SW480 (cell line): ENCODE measurements at regions not wholly inside any gene's neighbourhood (a gene's known extent, or its start where the extent isn't known, plus 50 kb on each side); places are given as distances from the start of the nearest gene placed in this dataset.

Source experiments
- DNase-seq: peaks from one replicate; pipeline ENCODE4 v3.0.0-alpha.2; 2016; ENCODE audit warnings: low spot score

DNA sequence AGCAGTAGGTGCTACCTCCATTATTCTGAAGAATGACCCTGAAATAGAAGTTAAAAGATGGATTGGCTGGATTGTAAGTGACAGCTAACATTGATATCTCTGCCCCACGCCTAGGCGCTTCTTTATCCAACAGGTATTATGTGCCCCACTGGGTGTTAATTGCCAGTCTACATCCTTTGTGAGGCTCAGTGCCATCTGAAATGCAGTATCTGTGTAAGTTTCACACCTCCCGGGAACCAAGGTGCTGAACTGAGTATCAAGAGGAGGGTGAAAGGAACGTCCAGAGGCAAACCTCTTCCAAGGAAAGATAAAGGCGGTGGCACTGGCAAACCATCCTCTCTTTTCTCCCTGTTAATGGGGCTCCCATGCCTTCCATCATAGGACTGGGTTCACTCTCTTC, 181.1 kb upstream of the UBL3 start:
- DNase-seq, result no peak

DNA sequence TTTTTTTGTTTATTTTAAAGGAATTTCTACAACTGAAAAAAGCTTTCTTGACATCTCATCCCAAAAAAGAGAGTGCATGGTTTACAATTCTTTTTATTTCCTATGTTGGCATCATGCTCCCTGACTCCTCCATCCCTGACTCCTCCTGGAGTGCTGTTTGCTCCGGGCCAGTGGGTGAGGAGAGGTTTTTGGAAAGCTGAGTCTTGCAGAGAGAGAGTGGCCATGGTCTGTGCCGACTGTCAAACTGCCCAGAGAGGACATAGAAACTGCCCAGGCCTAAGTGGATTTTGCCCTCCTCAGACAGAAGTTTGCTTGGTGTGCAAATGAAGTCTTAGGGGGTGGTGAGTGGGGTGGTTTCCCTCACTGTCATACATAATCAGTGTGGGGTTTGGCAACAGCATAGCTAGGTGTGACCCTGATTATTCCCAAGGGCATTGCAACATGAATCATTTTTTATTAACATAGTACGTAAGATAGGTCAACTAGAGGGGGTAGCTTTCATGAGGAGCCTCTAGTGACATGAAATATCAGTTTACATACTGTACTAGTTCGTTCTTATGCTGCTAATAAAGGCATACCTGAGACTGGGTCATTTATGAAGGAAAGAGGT, 179.8 kb upstream of the UBL3 start:
- DNase-seq, result no peak

DNA sequence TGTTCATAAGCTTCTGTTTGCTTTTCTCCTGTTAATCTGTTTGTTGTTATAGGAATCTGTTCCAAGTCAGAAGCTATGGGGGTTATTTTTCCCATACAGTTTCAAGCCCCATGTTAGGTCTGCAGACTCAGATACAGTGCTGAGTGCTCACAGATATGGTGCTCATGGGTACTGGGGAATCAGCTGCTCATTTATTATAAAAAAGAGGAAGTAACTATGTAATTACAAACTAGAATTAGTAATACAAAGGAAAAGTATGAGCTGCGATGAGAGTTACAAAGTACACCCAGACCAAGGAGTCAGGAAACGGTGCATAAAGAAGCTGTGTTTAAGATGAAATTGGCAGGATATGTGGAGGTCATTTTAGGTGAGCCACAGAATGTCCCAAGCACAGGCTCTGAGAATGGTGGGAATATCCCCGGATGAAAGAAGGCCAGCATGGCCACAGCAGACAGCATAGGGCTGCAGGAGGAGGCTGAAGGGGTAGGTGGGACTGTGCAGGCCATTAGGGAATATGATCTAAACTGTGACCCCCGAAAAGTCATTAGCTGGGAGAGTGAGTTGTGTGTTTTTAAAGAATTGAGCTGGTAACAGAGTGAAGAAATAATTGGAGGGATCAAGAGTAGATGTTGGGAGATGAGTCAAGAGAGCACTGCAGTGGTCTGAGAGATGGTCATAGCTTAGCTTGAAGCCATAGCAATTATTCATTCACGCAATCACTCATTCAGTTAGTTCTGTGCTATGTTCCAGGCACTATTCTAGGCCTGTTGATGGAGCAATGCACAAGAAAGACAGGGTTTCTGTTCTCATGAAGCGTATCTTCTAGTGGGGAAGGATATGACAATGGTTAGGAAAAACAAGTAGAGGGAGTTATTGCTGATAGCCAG, 177.4 kb upstream of the UBL3 start:
- no peak for DNase-seq

DNA sequence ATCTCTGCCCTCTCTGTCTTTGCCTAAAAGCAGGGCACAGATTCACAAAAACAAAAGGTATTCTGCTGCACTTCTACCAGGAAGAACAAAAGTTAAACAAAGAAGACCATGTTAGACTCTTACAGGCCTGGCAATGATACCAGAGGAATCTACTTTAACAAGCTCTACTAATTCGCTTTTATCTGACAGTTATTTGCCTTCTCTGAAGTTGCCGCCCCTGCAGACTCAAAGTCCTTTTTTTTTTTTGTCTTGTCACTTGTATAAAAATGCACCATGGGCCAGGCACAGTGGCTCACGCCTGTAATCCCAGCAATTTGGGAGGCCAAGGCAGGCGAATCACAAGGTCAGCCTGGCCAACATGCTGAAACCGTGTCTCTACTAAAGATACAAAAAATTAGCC, 176.5 kb upstream of the UBL3 start:
- no peak for DNase-seq

DNA sequence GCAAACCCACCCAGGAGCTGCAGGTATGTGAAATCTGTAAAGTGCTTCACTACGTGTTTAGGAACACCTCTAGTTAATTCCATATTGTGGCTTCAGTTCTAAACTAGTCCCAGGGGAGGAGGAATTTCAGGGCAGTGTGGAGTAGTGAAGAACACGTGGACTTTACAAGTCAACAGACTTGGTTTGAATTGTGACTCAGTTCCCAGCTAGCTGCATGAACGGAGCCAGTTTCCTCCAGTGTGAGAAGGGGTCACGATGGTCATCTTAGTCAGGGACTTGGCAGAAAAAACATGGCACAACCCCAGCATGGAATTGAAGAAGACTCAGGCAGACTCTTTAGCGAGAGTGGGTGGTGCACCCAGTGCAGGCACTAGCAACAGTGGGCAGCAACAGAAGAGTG, 175.7 kb upstream of the UBL3 start:
- DNase-seq, result no peak

DNA sequence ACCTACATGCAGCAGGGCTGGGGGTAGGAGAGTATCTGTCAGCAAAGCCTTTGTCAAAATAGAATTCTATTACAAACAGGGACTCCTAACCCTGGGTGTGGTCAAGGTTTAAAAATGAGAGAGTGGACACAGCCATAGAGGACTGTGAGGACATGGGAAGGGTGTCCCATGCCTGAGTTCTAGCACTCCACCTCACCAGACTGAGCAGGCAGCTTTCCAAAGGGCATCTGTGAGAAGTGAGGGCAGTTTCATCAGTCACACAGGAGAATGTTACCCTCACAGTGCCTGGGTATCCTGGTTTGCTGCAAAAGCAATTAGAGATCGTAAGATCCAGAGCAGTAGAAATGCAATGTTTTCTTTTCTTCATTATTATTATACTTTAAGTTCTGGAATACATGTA, 174.9 kb upstream of the UBL3 start:
- no peak for DNase-seq

DNA sequence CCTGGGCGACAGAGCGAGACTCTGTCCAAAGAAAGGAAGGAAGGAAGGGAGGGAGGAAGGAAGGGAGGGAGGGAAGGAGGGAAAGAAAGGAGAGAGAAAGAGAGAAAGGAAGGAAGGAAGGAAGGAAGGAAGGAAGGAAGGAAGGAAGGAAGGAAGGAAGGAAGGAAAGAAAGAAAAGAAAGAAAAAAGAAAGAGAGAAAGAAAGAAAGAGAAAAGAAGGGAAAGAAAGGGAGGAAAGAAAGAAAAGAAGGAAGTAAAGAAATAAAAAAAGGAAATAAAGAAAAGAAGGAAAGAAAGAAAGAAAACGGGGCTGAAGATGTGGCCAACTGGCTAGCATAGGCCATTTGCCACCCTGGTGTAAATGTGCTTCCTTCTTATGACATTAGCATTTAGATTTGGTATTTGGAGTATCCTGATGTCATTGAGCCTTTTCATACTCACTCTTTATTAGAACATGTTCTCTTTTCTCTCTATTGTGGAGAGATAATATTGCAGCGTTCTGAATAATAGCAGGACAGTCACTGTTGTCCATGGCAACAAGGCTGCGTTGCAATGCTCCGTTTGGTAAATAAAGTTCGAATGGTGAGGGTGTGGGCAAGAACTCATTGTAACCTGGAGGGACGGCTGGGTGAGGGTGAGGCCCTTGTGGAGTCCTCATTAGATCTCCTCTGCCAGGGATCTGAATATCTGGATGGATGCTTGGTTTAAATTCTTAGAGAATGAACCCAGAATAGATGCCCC, 173.9 kb upstream of the UBL3 start:
- no peak for DNase-seq

DNA sequence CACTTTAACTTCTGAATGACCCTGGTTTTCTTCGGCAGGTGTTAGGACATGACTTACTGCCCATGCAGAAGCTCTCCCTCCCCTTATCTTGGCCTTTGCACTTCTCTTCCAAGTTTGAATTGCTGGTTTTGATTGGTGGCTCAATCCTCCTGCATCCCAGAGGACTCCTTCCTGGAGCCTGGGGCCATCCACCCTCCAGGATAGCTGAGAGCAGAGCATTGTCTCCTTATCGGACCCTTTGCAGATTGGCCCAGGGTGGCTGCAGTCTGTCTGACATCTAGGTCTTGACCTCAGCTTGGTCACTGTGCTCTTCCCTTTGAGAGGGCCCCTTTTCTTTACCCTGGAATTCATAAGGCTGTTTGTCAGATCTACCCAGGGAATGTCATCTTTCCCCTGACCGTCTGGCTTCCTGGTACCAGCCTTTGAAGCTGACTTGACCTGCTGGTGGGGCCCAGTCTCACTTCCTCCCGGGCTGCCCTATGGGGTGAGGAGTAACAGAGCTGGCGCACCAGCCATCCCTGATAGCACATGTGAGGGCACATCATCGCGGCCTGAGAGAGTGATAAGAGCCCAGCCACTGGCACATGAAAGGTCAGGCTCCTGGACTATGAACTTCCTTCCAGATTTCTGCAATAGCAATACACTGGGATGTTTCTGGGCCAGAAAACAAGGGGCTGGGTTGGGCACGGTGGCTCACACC, 172.9 kb upstream of the UBL3 start:
- no peak for DNase-seq

DNA sequence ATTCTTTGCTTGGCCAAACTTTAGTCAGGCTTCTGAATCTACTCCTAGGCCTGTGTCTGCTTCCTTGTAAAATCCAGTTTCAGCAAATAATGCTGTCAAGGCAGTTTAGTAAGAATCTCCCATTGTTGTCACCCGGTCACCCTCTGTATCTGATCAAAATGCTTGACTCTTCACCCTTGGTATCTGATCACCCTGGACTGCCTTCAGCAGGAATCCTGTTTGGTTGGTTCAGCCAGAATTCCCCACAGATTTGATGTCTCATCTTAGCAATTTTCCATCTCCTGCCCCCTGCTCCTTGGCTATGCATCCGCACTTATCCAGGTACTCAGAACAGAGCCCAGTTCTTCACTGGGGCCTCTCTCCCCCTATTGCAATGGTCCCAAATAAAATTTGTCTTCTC, 172.4 kb upstream of the UBL3 start:
- no peak for DNase-seq

DNA sequence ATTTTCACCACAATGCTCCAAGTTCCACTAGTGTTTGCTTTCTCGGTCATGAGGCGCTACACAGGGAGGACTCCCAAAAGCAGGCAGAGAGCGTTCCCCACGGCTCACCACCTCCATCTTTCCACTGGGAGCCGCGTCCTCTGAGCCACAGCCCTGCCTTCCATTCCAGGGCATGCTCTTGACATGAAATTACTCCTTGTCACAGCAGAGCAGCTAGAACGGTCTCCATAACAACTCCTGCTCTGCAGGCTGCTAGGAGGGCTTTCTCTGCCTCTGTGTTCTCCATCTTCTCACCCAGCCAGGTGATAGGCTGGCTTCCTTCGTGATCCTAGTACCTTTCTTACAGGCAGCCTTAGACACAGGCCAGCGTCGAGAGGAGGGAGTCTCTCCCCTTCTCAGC, 171.8 kb upstream of the UBL3 start:
- DNase-seq, result no peak

DNA sequence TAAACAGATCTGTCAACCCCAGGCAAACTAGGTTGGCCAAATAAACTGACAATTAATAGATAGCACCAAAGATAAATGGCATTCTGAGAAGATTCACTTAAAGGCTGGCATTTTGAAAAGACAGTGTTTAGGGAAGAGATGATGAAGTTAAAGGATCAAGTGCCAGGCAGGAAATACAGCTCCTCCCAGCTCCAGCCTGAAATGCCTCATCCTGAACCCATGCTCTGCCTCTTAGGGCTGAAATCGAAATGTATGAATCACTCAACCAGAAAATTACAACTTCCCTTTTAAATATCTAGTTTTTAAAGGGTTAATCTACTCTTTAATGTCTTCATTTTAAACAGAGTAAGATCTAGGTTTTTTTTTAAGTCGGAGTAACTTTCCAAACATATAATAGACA, 171.2 kb upstream of the UBL3 start:
- DNase-seq, result no peak

DNA sequence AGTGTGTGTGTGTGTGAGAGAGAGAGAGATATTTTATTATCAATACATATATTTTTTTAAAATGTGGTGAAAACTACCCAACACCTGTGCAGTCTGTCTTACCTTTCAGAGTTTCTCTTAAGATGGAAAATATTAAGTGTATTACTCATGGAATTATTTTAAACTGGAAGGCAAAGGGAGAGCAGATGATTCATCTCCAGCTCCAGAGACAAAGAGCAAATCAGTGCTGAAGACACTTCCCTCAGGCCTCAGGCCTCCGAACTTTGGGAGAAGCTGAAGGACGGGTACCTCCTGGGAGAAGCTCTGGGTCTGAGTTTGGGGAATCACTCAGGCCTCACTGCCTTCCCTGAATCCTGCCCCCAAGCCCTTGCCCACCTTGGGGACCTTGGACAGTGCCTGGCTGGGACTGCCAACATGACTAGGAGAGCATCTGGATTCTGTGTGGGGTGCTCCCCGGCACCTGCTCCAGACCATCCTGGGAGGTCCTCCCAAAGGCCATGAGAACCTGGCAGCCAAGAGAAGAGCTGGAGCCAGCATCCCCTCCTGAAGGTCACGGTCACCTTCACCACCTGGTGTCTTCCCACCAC, 170.4 kb upstream of the UBL3 start:
- no peak for DNase-seq

DNA sequence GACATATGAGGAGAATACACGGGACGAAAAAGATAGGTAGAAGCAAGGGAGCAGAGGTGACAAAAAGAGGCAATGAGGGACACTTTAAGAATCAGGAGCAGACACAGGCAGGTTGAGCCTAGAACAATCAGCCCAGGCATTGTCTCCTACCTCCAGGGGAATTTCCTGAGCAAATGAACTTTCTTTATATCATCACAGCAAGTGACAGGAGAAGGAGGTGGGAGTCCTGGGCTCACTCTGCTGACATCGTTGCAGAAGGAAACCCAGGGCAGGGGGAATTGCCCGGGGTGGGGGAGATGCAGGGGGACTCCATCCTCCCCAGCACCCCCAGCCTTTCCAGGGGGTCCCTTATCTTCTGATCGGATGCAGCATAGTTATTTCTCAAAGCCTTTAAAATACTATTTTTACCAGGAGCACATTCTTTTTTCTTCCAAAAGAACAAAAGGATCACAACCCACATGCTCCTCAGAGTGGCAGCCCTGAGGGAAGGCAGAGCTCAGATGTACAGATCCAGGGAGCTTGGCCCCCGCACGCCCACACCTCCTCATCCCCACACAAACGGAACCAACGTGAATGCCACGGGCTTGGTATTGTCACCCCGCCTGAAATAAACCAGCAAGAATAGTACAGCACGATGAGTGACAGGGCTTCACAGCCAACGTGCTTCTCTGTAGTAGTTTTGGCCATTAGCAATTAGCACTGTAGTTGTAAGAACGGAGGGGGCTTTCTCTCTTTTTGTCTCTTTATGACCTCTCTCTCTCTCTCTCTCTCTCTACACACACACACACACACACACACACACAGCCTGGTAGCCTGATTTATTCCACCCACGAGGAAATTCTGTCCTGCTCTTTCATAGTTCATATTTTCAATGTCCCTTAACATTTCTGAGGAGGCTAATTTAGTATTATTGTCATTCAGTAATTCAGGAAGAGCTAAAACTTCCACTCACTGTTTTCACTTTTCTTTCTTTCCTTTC, 169.5 kb upstream of the UBL3 start:
- DNase-seq, result no peak

DNA sequence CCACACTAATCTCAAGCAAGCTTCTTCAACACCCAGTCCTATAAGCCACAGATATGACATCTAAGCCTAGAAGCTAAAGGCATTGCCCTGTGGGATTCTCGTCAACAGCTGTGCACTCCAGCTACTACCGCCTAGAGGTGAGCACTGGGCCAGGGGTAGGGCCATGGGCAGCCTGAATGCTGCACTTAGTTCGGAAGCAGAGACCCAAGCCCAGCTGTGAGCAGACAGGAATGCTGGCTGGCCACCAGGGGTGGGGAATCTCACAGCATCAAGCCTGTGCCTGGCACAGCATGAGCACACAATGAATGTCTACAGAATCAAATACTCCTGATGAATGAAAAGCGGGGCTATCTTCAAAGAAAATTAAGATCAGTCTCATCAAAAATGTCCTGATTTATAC, 167.5 kb upstream of the UBL3 start:
- no peak for DNase-seq

DNA sequence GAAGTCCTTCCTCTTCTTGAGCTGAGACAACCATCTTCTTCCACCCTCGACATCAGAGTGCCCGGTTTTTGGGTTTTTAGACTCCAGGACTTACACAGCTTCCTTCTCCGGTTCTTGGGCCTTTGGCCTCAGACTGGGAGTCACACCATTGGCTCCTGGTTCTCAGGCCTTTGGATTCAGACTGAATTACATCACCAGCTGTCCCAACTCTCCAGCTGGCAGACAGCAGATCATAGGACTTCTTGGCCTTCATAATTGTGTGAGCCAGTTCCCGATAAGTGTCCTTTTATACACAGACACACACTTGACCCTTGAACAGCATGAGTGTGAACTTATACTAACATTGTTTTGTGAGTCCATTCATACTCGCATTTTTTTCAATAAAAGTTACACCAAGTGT, 166.0 kb upstream of the UBL3 start:
- DNase-seq, result no peak

DNA sequence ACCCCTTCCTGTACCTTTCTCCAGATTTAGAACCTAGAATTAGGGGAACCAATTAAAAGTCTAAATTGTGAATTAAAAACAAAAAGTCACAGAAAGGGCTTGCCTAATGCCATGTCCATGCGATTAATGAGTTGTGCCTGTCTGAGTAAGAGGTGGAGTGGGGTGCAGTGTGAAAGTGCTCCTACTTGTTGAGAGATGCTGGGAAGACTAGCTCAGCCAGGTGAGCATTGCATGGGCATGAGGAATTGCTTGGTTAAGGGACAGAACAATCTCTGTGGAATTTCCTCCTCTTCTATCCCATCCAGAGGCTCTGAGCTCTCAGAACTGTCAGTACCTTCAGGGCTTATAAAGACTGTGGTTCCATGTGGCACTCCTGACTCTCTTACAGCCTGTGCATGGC, 159.0 kb upstream of the UBL3 start:
- DNase-seq, result no peak

DNA sequence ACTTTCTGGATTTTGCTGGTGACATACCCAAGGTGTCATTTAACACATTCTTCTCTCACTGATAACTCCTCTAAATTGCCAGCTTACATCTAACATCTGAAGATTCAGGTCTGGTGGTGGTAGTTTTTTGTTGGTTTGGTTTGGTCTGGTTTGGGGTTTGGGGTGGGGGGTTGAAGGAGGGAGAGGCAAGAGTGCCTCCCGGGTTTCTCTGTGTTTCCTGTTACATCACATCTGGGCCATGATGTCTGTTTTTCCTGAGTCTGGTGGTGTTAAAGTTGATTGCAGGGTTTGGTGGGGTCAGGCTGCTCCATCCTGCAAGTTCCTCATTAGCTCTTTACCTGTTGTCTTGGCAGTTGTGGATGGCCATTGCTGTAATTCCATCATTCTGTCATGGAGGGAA, 155.8 kb upstream of the UBL3 start:
- DNase-seq, result no peak

DNA sequence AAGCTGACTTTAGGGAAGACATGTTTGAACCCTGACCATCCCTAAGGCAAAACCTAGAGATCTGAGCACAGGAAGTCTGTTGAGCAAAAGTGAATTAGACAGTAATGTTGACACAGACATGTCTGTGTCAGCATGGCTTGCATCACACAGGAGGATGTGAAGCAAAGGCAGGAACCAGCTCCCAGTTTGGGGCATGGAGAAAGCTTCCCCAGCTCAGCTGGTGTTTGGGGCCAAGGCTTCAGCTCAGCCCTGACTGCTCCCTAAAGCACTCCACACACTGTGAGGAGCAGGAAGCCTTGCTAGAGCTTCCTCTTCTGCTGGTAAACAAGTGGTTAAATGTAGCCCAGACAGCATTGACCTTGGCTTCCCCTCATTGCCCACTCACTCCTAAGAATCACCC, 153.8 kb upstream of the UBL3 start:
- no peak for DNase-seq

DNA sequence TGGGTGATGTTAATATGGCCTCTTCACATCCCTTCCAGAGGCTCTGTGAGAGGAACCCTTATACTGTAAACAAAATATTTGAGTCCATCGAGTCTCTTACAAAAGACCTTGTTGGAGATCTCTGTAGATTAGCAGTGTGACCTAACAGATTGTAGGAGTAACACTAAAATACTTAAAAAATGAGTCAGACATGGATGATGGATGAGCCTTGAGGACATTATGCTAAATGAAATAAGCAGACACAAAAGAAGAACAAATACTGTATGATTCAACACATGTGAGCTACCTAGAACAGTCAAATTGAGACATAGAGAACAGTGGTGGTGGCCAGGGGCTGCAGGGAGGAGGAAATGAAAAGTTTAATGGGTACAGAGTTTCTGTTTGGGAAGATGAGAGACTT, 152.2 kb upstream of the UBL3 start:
- peak; percentile 12 for DNase-seq

DNA sequence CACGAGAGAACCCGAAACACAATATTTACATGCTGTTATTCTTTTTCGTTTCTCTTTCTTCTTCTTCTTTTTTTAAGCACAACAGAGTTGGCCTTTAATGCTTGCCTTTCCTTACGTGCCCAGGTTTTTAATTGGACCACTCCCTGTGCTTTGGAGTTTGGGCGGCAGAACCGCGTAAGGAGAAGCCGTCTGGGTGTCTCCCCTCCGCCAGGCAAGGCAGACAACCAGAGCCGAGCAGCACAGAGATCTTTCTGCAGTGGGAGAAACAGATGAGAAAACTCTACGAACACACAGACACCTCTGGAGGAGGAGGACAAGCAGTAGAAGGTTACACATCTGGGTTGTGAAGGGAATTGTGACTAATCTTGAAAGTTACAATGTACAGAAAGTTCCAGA, 150.0 kb upstream of the UBL3 start:
- DNase-seq, result no peak
